ENCODE measurements at regions not wholly inside any gene's neighbourhood (a gene's known extent, or its start where the extent isn't known, plus 50 kb on each side); places are given as distances from the start of the nearest gene placed in this dataset.

DNA sequence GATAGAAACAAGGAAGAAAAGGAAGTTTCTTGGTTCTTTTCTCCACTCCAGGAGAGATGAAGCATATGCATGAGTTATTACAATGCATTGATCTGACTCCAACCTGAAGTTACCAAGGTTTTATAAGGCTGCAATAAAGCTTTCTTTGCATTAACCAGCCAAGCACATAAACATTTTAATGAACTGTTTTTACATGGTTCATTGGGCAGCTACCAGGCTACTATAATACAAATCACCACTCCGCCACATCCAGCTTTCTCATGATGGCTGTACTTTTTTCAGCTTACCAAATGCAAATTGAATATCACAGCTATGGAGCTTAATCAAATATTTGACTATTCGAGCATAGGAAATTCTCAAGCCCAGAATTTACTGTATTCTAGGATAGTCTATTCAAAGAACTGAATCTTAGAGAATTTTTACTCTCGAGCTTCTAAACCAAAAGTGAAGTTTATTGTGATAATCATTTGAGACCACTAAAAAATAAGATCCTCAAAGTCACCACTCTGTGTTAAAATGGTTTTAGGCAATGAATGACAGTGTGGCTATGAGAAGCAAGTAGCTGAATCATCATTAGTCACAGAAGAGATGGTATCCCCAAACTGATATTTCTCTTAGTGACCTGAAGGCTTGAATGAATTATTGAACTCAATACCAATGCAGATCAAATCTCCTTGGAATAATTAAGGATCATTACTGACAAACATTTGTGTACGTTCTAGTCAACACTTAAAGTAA is 58.6 kb upstream of the ZNF281 start:
- TF ChIP-seq EZH2 (IDR thresholded peaks at IDR 0.05; ENCODE audit: low read length), result no peak
- TF ChIP-seq, protein P1, sequence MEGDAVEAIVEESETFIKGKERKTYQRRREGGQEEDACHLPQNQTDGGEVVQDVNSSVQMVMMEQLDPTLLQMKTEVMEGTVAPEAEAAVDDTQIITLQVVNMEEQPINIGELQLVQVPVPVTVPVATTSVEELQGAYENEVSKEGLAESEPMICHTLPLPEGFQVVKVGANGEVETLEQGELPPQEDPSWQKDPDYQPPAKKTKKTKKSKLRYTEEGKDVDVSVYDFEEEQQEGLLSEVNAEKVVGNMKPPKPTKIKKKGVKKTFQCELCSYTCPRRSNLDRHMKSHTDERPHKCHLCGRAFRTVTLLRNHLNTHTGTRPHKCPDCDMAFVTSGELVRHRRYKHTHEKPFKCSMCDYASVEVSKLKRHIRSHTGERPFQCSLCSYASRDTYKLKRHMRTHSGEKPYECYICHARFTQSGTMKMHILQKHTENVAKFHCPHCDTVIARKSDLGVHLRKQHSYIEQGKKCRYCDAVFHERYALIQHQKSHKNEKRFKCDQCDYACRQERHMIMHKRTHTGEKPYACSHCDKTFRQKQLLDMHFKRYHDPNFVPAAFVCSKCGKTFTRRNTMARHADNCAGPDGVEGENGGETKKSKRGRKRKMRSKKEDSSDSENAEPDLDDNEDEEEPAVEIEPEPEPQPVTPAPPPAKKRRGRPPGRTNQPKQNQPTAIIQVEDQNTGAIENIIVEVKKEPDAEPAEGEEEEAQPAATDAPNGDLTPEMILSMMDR (optimal IDR thresholded peaks at IDR 0.05 in 1 of 3, IDR thresholded peaks at IDR 0.05 in 1 of 3, conservative IDR thresholded peaks at IDR 0.05 in 1 of 3; ENCODE audit: extremely low read depth in 1 of 3, insufficient read depth in 2 of 3, low read length in 3 of 3), result no peak
- Histone ChIP-seq H3K9me3 (ENCODE audit: control insufficient read depth, low read depth, low read length) (no peaks in the 10 kb centered on the region), H3K9me1 (ENCODE audit: control insufficient read depth, extremely low read depth, insufficient read depth, low read length) (no peaks in the 10 kb centered on the region), H3K9ac (ENCODE audit: control insufficient read depth, extremely low read depth, insufficient read depth, low read length) (no peak overlapping the region), H3K27me3 (ENCODE audit: control insufficient read depth, extremely low read depth, insufficient read depth, low read length) (no peaks in the 10 kb centered on the region), H3K4me3 (ENCODE audit: control insufficient read depth in 2 of 3, extremely low read depth in 1 of 3, insufficient read depth in 2 of 3, low read depth in 1 of 3, low read length in 3 of 3) (no peak overlapping the region), H3K4me1 (ENCODE audit: control insufficient read depth, extremely low read depth, insufficient read depth, low read length) (no peaks in the 10 kb centered on the region), H3K27ac (ENCODE audit: control insufficient read depth, insufficient read depth, low read length) (no peak overlapping the region), H3K36me3 (ENCODE audit: control insufficient read depth in 2 of 2, extremely low read depth in 1 of 2, insufficient read depth in 2 of 2, low read length in 2 of 2) (no peaks in the 10 kb centered on the region), H3K4me2 (ENCODE audit: control insufficient read depth, extremely low read depth, insufficient read depth, low read depth, low read length) (no peak overlapping the region), H4K20me1 (ENCODE audit: control insufficient read depth, extremely low read depth, insufficient read depth, low read length) (no peaks in the 10 kb centered on the region), H3K79me2 (ENCODE audit: control insufficient read depth, insufficient read depth, low read length) (no peaks in the 10 kb centered on the region), H2AFZ (ENCODE audit: control insufficient read depth, low read length) (no peak overlapping the region)
- dilution Hi-C loops (cut with MboI; ENCODE audit: extremely low pct_ligation_motif_present, low sequenced_read_pairs), result no loop called here
- DNase-seq (ENCODE audit: low read depth, low spot score) (no peak), FAIRE-seq (no peak)

DNA sequence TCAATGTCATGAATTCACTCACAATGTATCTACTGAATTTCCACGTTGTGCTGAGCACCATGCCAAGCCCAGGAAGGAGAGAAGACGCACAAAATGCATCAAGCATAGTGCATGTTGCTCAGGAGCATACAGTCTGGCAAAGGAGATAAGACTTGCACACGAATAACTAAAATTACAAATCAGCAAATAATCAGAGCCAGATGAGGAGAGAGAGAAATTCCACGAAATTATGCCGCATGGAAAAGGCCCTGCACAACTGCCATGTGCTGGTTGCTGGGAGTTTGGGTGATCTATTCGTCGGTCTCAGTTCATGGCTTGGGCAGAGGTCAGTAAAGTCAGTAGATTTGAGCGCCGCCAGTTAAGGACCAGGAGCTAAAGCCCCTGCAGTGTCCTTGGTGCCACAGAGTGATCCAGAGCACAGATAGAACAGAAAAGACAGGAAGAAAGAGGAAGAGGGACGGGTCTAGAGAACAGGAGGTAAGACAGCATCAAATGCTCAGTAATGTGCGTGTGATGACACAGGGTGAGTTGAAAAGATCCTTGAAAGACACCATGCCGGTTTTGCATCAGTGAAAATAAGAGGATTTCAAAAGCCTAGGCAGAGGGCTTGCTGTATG is 55.1 kb upstream of the ZNF281 start:
- dilution Hi-C loops (cut with MboI; ENCODE audit: extremely low pct_ligation_motif_present, low sequenced_read_pairs), result no loop called here
- H3K27me3 ChIP-seq (ENCODE audit: control insufficient read depth, extremely low read depth, insufficient read depth, low read length), result no peaks in the 10 kb centered on the region
- no peak for TF ChIP-seq EZH2 (IDR thresholded peaks at IDR 0.05; ENCODE audit: low read length)
- TF ChIP-seq, protein P1 (optimal IDR thresholded peaks at IDR 0.05 in 1 of 3, IDR thresholded peaks at IDR 0.05 in 1 of 3, conservative IDR thresholded peaks at IDR 0.05 in 1 of 3; ENCODE audit: extremely low read depth in 1 of 3, insufficient read depth in 2 of 3, low read length in 3 of 3), result no peak
- no peaks in the 10 kb centered on the region for H3K4me1 ChIP-seq (ENCODE audit: control insufficient read depth, extremely low read depth, insufficient read depth, low read length)
- no peaks in the 10 kb centered on the region for H3K9me1 ChIP-seq (ENCODE audit: control insufficient read depth, extremely low read depth, insufficient read depth, low read length)
- H3K36me3 ChIP-seq (ENCODE audit: control insufficient read depth in 2 of 2, extremely low read depth in 1 of 2, insufficient read depth in 2 of 2, low read length in 2 of 2), result no peaks in the 10 kb centered on the region
- no peaks in the 10 kb centered on the region for H4K20me1 ChIP-seq (ENCODE audit: control insufficient read depth, extremely low read depth, insufficient read depth, low read length)
- H3K9ac ChIP-seq (ENCODE audit: control insufficient read depth, extremely low read depth, insufficient read depth, low read length), result no peak overlapping the region
- no peaks in the 10 kb centered on the region for H3K79me2 ChIP-seq (ENCODE audit: control insufficient read depth, insufficient read depth, low read length)
- no peak overlapping the region for H3K27ac ChIP-seq (ENCODE audit: control insufficient read depth, insufficient read depth, low read length)
- H3K9me3 ChIP-seq (ENCODE audit: control insufficient read depth, low read depth, low read length), result no peaks in the 10 kb centered on the region
- DNase-seq (ENCODE audit: low read depth, low spot score) (no peak), FAIRE-seq (no peak)
- no peak overlapping the region for H3K4me3 ChIP-seq (ENCODE audit: control insufficient read depth in 2 of 3, extremely low read depth in 1 of 3, insufficient read depth in 2 of 3, low read depth in 1 of 3, low read length in 3 of 3)
- no peak overlapping the region for H3K4me2 ChIP-seq (ENCODE audit: control insufficient read depth, extremely low read depth, insufficient read depth, low read depth, low read length)
- no peak overlapping the region for H2AFZ ChIP-seq (ENCODE audit: control insufficient read depth, low read length)
